Pancreas (tissue), 10 donors: ENCODE measurements at regions not wholly inside any gene's neighbourhood (a gene's known extent, or its start where the extent isn't known, plus 50 kb on each side); places are given as distances from the start of the nearest gene placed in this dataset.

Experiments
- ATAC-seq, 4 donors: fragments of 200-7000 bp; cut with Tn5 transposase; one replicate each; pipeline versions ENCODE4 v1.8.0 to v1.9.1; 2020; ENCODE audit warnings: mild to moderate bottlenecking in 4 of 4, moderate library complexity in 4 of 4
- DNase-seq, 6 donors: peaks; one replicate each; pipeline ENCODE4 v3.0.0-alpha.2; 2020
- FAIRE-seq: peaks from 2 replicates; lab custom pipeline; 2012; peaks lifted over from hg19 to GRCh38; lab: Jason Lieb, UNC
- H3K27ac ChIP-seq, 4 donors: fragments of 200-600 bp; sonication (generic); 1 replicate in 3 of 4; 2 replicates in 1 of 4; pipeline versions ENCODE4 v1.5.0 to v1.8.0; 2020
- H3K27me3 ChIP-seq, 4 donors: fragments of 200-600 bp; one replicate each; pipeline ENCODE4 v1.8.0; 2021
- H3K36me3 ChIP-seq, 3 donors: fragments of 200-600 bp; sonication (generic) in 1 of 3; one replicate each; pipeline versions ENCODE4 v1.5.0 to v1.8.0; 2020 to 2021
- H3K4me1 ChIP-seq, 3 donors: fragments of 200-600 bp; one replicate each; pipeline ENCODE4 v1.8.0; 2021
- H3K4me3 ChIP-seq, 4 donors: fragments of 200-600 bp; sonication (generic) in 2 of 4; one replicate each; pipeline versions ENCODE4 v1.5.0 to v1.8.0; 2020 to 2021
- H3K9me3 ChIP-seq, 4 donors: fragments of 200-600 bp; one replicate each; pipeline ENCODE4 v1.8.0; 2021
- CTCF ChIP-seq, 4 donors: fragments of 200-600 bp; sonication (generic) in 3 of 4; IDR thresholded peaks; one replicate each; pipeline versions ENCODE4 v1.5.0 to v1.8.0; 2021; ENCODE audit warnings: antibody characterized with exemption in 4 of 4
- WGBS, 2 donors: extraction: QIAGEN DNeasy Blood & Tissue Kit; methylation state at CpG; one replicate each; pipeline ENCODE4 v1.1.7; 2013; 5-methylcytosine and 5-hydroxymethylcytosine counted together
- intact Hi-C, 3 donors: fragments of 100-400 bp; cut with DNase I; formaldehyde crosslinking; loops; one replicate each; pipeline versions ENCODE4 v1.11.1 to v1.14.2; 2022
- donor health status: healthy with polysubstance abuse.
- donor health status: DM: no; HTN: no; CAD: no; lungs with moderate emphysema.
- donor health status: DM: no; HTN: no; CAD: no.
- donor health status: control.
- donor health status: control.
- donor health status: Bipolar disorder and iron deficiency.
- donor health status: DM: yes; HTN: yes; CAD: no.
- donor health status: DM: no; HTN: no; CAD: no.
- donor health status: DM: no; HTN: no; CAD: no.
- donor health status: DM: yes; HTN: yes; CAD: no.

- intact Hi-C loops = no loop called here
- 16 to 20% methylated on average over 6 of the region's 6 CpGs for WGBS, 2 donors
- no peak for FAIRE-seq
Observed at GRCh38 chr4:30269850-30270249, 450.3 kb upstream of the PCDH7 start.

DNA sequence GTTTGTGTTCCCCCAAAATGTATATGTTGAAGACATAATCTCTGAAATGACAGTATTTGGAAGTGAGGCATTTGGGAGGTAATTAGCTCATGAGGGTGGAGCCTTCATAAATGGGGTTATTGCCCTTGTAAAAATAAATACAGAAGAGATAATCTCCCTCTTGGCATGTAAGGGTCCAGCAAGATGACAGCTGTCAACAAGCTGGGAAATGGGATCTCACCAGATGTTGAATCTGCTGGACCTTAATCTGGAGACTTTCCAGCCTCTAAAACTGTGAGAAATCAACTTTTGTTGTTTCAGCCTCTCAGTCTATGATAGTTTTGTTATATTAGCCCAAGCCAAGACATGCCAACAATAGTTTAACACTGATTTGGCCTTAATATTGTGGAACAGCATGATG lies 438.2 kb upstream of the PCDH7 start:
- DNase-seq (no peak), FAIRE-seq (no peak), ATAC-seq (no peak)
- H3K36me3 ChIP-seq = no peaks in the 10 kb centered on the region
- no peaks in the 10 kb centered on the region for H3K4me1 ChIP-seq
- H3K9me3 ChIP-seq = no peaks in the 10 kb centered on the region
- H3K4me3 ChIP-seq = no peak overlapping the region
- intact Hi-C loops = no loop called here
- TF ChIP-seq CTCF (IDR thresholded peaks at IDR 0.05) = no peak
- no peak overlapping the region for H3K27ac ChIP-seq
- no peaks in the 10 kb centered on the region for H3K27me3 ChIP-seq

More at GRCh38 chr4:30269850-30270249, 450.3 kb upstream of the PCDH7 start:
- no peaks in the 10 kb centered on the region for H3K4me1 ChIP-seq
- no peak overlapping the region for H3K4me3 ChIP-seq
- ATAC-seq (no peak), DNase-seq (no peak)
- TF ChIP-seq CTCF (IDR thresholded peaks at IDR 0.05) = no peak
- H3K27ac ChIP-seq = no peak overlapping the region
- no peaks in the 10 kb centered on the region for H3K36me3 ChIP-seq
- H3K9me3 ChIP-seq = no peaks in the 10 kb centered on the region
- H3K27me3 ChIP-seq = no peaks in the 10 kb centered on the region

GRCh38 chr4:30283336-30283735 lies 436.8 kb upstream of the PCDH7 start:
- FAIRE-seq = no peak

GRCh38 chr4:30294295-30294694 lies 425.9 kb upstream of the PCDH7 start:
- no peak overlapping the region for H3K27ac ChIP-seq
- H3K9me3 ChIP-seq = no peaks in the 10 kb centered on the region
- intact Hi-C loops = no loop called here
- no peaks in the 10 kb centered on the region for H3K36me3 ChIP-seq
- FAIRE-seq = no peak
- H3K4me1 ChIP-seq = no peaks in the 10 kb centered on the region
- WGBS, 2 donors = 39 to 62% methylated on average over 3 of the region's 3 CpGs
- DNase-seq = no peak
- no peaks in the 10 kb centered on the region for H3K27me3 ChIP-seq
- no peak overlapping the region for H3K4me3 ChIP-seq
- TF ChIP-seq CTCF (IDR thresholded peaks at IDR 0.05) = no peak
- ATAC-seq = no peak

More at GRCh38 chr4:30283336-30283735, 436.8 kb upstream of the PCDH7 start:
- 60 to 61% methylated on average over 3 of the region's 3 CpGs for WGBS, 2 donors
- no peak for TF ChIP-seq CTCF (IDR thresholded peaks at IDR 0.05)
- intact Hi-C loops = no loop called here
- no peak for DNase-seq
- H3K27me3 ChIP-seq = no peaks in the 10 kb centered on the region
- no peaks in the 10 kb centered on the region for H3K4me1 ChIP-seq
- no peak overlapping the region for H3K27ac ChIP-seq
- no peak overlapping the region for H3K4me3 ChIP-seq
- no peaks in the 10 kb centered on the region for H3K9me3 ChIP-seq
- H3K36me3 ChIP-seq = no peaks in the 10 kb centered on the region
- no peak for ATAC-seq

DNA sequence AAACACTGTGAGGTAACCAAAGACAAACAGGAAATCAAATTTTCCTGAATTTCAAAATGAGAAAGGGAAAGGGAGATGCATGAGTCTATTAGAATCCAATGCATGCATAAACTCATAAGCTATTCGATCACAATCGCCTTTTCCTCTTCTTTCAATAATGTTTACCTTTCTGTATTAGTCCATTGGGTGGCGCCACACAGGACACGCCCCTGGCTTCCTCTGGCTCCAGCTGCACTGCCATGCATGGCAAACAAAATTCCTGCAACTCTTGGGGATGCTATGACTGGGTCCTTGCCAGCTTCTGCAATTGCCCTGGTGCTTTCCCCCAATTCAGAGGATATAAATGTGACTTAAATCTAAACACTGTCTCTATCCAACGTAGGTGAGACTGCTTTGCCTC lies 424.5 kb upstream of the PCDH7 start:
- Histone ChIP-seq H3K36me3 (no peaks in the 10 kb centered on the region), H3K27me3 (no peaks in the 10 kb centered on the region), H3K27ac (no peak overlapping the region), H3K4me1 (no peaks in the 10 kb centered on the region), H3K4me3 (no peak overlapping the region), H3K9me3 (no peaks in the 10 kb centered on the region)
- WGBS, 2 donors = 54 to 60% methylated on average over 5 of the region's 5 CpGs
- FAIRE-seq (no peak), ATAC-seq (no peak), DNase-seq (no peak)
- intact Hi-C loops = no loop called here
- TF ChIP-seq CTCF (IDR thresholded peaks at IDR 0.05) = no peak
